ENCODE measurements at regions not wholly inside any gene's neighbourhood (a gene's known extent, or its start where the extent isn't known, plus 50 kb on each side); places are given as distances from the start of the nearest gene placed in this dataset.

DNA sequence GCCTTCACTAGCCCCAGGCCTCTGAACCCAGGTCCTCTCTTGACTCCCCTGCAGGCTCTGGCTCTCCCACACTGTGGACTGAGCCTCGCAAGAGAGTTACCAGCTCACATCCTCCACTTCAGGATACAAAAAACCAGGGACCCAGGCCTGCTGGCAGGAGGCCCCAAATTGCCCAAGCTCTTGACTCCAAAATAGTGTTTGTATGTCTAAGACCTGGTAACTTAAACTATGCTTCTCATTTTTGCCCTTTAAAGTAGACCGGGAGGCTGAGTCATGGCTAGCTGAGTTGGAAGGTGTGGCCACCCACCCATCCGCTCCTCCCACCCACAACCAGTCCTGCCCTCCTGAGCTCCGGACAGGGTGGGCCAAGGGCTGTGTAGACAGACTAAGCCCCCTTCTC lies 250.0 kb downstream of the SOX9 start:
- TF ChIP-seq, protein P1, sequence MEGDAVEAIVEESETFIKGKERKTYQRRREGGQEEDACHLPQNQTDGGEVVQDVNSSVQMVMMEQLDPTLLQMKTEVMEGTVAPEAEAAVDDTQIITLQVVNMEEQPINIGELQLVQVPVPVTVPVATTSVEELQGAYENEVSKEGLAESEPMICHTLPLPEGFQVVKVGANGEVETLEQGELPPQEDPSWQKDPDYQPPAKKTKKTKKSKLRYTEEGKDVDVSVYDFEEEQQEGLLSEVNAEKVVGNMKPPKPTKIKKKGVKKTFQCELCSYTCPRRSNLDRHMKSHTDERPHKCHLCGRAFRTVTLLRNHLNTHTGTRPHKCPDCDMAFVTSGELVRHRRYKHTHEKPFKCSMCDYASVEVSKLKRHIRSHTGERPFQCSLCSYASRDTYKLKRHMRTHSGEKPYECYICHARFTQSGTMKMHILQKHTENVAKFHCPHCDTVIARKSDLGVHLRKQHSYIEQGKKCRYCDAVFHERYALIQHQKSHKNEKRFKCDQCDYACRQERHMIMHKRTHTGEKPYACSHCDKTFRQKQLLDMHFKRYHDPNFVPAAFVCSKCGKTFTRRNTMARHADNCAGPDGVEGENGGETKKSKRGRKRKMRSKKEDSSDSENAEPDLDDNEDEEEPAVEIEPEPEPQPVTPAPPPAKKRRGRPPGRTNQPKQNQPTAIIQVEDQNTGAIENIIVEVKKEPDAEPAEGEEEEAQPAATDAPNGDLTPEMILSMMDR (IDR thresholded peaks at IDR 0.05; ENCODE audit: insufficient read depth, low read length, poor library complexity, severe bottlenecking) = no peak
- no peak for TF ChIP-seq EZH2phosphoT487 (conservative IDR thresholded peaks at IDR 0.05; ENCODE audit: low read length)
